NT2/D1 (cell line): ENCODE measurements at regions not wholly inside any gene's neighbourhood (a gene's known extent, or its start where the extent isn't known, plus 50 kb on each side); places are given as distances from the start of the nearest gene placed in this dataset.
"Not testable (repeated sequence)": the region's sequence is repeated elsewhere in the genome, so short reads cannot be mapped to it uniquely, and the experiment has no call there.

Source experiments
- DNase-seq: peaks from one replicate; pipeline ENCODE4 v3.0.0-alpha.2; 2011; ENCODE audit warnings: low read depth, low spot score
- H3K27me3 ChIP-seq: 2 replicates; pipeline ENCODE4 v1.6.0; 2011; ENCODE audit warnings: mild to moderate bottlenecking; ENCODE audit not compliant: insufficient read length, insufficient read depth
- H3K36me3 ChIP-seq: 2 replicates; pipeline ENCODE4 v1.6.1; 2011; ENCODE audit warnings: mild to moderate bottlenecking, low read length, mixed read lengths; ENCODE audit not compliant: insufficient read depth, insufficient read length
- H3K4me1 ChIP-seq: 2 replicates; pipeline ENCODE4 v1.5.1; 2011; ENCODE audit not compliant: insufficient read depth, insufficient read length
- H3K4me3 ChIP-seq: 2 replicates; pipeline ENCODE4 v1.5.1; 2011; ENCODE audit warnings: low read depth; ENCODE audit not compliant: insufficient read length
- H3K9ac ChIP-seq: 2 replicates; pipeline ENCODE4 v1.6.0; 2011; ENCODE audit warnings: low read depth; ENCODE audit not compliant: insufficient read length
- H3K9me3 ChIP-seq: 2 replicates; pipeline ENCODE4 v1.5.1; 2011; ENCODE audit warnings: mild to moderate bottlenecking, low read length; ENCODE audit not compliant: insufficient read depth
- SUZ12 ChIP-seq: IDR thresholded peaks from 2 replicates; pipeline ENCODE4 v1.6.1; 2011; ENCODE audit not compliant: insufficient read length, insufficient read depth; ENCODE audit errors: extremely low read depth
- YY1 ChIP-seq: IDR thresholded peaks from 2 replicates; pipeline ENCODE4 v1.6.1; 2011; ENCODE audit not compliant: insufficient read length, insufficient read depth
- ZNF274 ChIP-seq: IDR thresholded peaks from 2 replicates; pipeline ENCODE4 v1.6.1; 2011; ENCODE audit warnings: mild to moderate bottlenecking, low read depth, low read length

DNA sequence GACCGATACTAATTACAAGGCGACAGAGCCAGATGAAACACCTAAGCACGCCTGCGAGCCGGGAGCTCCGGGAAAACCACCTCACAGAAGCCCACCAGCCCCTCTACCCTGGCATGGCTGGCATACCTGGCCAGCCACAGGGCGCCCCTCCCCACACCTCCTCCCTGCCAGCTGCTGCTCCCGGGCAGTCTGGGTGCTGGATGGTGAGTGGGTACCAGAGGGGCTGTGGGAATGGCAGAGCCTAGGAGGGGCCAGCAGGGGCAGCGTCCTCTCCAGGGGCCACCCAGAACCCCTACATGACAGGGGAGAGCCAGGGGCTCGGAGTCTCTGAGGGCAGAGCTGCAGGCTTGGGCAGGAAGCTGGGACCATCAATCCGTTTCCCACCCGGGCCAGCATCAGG, 58.7 kb upstream of the GPC1 start:
- TF ChIP-seq SUZ12, result no peak
- TF ChIP-seq ZNF274, result no peak
- TF ChIP-seq YY1, result no peak
- Histone ChIP-seq H3K27me3 (peaks cover 4% of the 10 kb centered on the region), H3K4me1 (peaks cover 15% of the 10 kb centered on the region), H3K36me3 (no peaks in the 10 kb centered on the region), H3K9ac (no peak overlapping the region), H3K4me3 (no peak overlapping the region), H3K9me3 (0 out of 2 replicates have a peak, but pooled peaks cover 4% of the 10 kb centered on the region)
- no peak for DNase-seq

DNA sequence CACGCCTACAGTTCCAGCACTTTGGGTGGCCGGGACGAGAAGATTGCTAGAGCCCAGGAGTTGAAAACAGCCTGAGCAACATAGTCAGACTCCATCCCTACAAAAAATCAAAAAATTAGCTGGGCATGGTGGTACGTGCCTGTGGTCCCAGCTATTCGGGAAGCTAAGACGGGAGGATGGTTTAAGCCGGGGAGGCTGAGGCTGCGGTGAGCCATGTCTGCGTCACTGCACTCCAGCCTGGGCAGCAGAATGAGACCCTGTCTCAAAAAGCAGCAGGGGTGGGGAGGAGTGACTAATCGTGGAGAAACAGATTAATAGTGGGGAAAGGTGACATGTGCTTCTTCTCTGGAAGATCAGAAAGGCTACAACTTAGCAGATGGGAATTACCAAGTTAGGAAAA, 58.1 kb upstream of the GPC1 start:
- Histone ChIP-seq H3K4me3 (no peak overlapping the region), H3K36me3 (no peaks in the 10 kb centered on the region), H3K27me3 (peaks cover 4% of the 10 kb centered on the region), H3K9me3 (0 out of 2 replicates have a peak, but pooled peaks cover 4% of the 10 kb centered on the region), H3K9ac (no peak overlapping the region), H3K4me1 (peaks cover 15% of the 10 kb centered on the region)
- DNase-seq, result no peak
- no peak for TF ChIP-seq YY1
- no peak for TF ChIP-seq ZNF274
- TF ChIP-seq SUZ12, result no peak

- 0 out of 2 replicates have a peak, but pooled peaks cover 4% of the 10 kb centered on the region for H3K9me3 ChIP-seq
- TF ChIP-seq ZNF274, result no peak
- no peak for TF ChIP-seq YY1
- no peak for TF ChIP-seq SUZ12
- no peak for DNase-seq
- no peak overlapping the region for H3K4me3 ChIP-seq
- peaks cover 4% of the 10 kb centered on the region for H3K27me3 ChIP-seq
- no peak overlapping the region for H3K9ac ChIP-seq
- no peaks in the 10 kb centered on the region for H3K36me3 ChIP-seq
- H3K4me1 ChIP-seq, result peaks cover 4% of the 10 kb centered on the region
Measured at GRCh38 chr2:240379089-240379636, 56.3 kb upstream of the GPC1 start.

- H3K36me3 ChIP-seq, result no peaks in the 10 kb centered on the region
- no peak overlapping the region for H3K9ac ChIP-seq
- H3K4me1 ChIP-seq, result no peaks in the 10 kb centered on the region
- TF ChIP-seq YY1, result no peak
- TF ChIP-seq SUZ12, result no peak
- TF ChIP-seq ZNF274, result no peak
- 0 out of 2 replicates have a peak, but pooled peaks cover 4% of the 10 kb centered on the region for H3K9me3 ChIP-seq
- no peaks in the 10 kb centered on the region for H3K27me3 ChIP-seq
- H3K4me3 ChIP-seq, result no peak overlapping the region
- DNase-seq, result no peak
Measured at GRCh38 chr2:240383099-240383758, 52.2 kb upstream of the GPC1 start.

GRCh38 chr2:240383871-240384700, 51.4 kb upstream of the GPC1 start:
- H3K36me3 ChIP-seq, result no peaks in the 10 kb centered on the region
- H3K9ac ChIP-seq, result no peak overlapping the region
- DNase-seq, result no peak
- H3K9me3 ChIP-seq, result 0 out of 2 replicates have a peak, but pooled peaks cover 4% of the 10 kb centered on the region
- no peaks in the 10 kb centered on the region for H3K4me1 ChIP-seq
- no peak overlapping the region for H3K4me3 ChIP-seq
- no peaks in the 10 kb centered on the region for H3K27me3 ChIP-seq
- no peak for TF ChIP-seq ZNF274
- no peak for TF ChIP-seq YY1
- TF ChIP-seq SUZ12, result no peak

DNA sequence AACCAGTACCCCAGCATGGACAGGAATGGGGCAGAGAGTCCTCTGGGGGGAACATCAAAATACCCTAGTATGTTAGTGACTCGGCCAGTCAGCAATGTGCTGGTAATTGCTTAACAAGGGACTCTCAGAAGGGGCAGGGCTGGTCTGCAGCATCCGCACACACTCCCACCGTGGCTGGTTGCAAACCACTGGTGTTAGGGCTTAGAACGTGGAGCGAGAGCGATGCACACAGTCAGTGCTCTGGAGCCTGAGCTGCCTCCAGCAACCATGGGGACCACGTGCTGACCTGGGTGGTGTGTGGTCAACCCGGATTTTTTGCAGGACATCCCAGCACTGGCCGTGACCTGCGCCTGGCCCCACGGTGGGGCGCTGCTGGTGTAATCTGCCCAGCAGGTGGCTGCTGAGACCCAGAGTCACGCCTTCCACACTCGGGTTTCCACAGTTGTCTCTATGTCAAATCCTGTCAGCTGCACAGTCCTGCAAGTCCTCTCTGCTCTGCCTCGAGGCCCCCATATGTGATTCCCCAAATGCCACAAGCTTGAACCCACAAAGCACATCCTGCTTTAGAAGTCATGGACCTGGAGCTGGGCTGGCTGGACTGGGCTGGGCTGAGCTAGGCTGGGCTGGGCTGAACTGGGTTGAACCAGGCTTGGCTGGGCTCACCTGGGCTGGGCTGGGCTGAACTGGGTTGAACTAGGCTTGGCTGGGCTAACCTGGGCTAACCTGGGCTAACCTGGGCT, 50.6 kb upstream of the GPC1 start:
- H3K4me1 ChIP-seq, result no peaks in the 10 kb centered on the region
- no peak overlapping the region for H3K4me3 ChIP-seq
- TF ChIP-seq SUZ12 (no peak), ZNF274 (no peak), YY1 (no peak)
- H3K27me3 ChIP-seq, result no peaks in the 10 kb centered on the region
- no peaks in the 10 kb centered on the region for H3K36me3 ChIP-seq
- DNase-seq, result no peak
- H3K9me3 ChIP-seq, result 0 out of 2 replicates have a peak, but pooled peaks cover 4% of the 10 kb centered on the region
- no peak overlapping the region for H3K9ac ChIP-seq

GRCh38 chr2:240385451-240386161, 49.9 kb upstream of the GPC1 start:
- DNase-seq, H3K4me3 ChIP-seq, H3K27me3 ChIP-seq, H3K9ac ChIP-seq, H3K36me3 ChIP-seq, H3K9me3 ChIP-seq, H3K4me1 ChIP-seq: not testable (repeated sequence)
